NB4 (cell line): ENCODE measurements at regions not wholly inside any gene's neighbourhood (a gene's known extent, or its start where the extent isn't known, plus 50 kb on each side); places are given as distances from the start of the nearest gene placed in this dataset.

ENCODE experiments used
- CTCF ChIP-seq: IDR thresholded peaks from one replicate; pipeline ENCODE4 v1.5.1; 2012; ENCODE audit warnings: low read depth, low read length
- MAX ChIP-seq: IDR thresholded peaks from 2 replicates; pipeline ENCODE4 v1.6.1; 2011; ENCODE audit warnings: low read depth, low read length
- MYC ChIP-seq: IDR thresholded peaks from 2 replicates; pipeline ENCODE4 v1.6.1; 2011; ENCODE audit warnings: low read depth, low read length
- POLR2A ChIP-seq: IDR thresholded peaks from 2 replicates; pipeline ENCODE4 v1.6.1; 2011; ENCODE audit warnings: mild to moderate bottlenecking; ENCODE audit not compliant: insufficient read length; ENCODE audit errors: extremely low read depth

GRCh38 chr3:66672830-66673229, 172.0 kb upstream of the LRIG1 start:
- TF ChIP-seq POLR2A = no peak
- TF ChIP-seq CTCF = no peak
- TF ChIP-seq MYC = no peak
- no peak for TF ChIP-seq MAX
